KMS-11 (cell line): ENCODE measurements at regions not wholly inside any gene's neighbourhood (a gene's known extent, or its start where the extent isn't known, plus 50 kb on each side); places are given as distances from the start of the nearest gene placed in this dataset.
"Not testable (repeated sequence)": the region's sequence is repeated elsewhere in the genome, so short reads cannot be mapped to it uniquely, and the experiment has no call there.

Experiments used
- H2AFZ ChIP-seq: fragments of 200-600 bp; sonication (generic); 2 replicates; pipeline ENCODE4 v1.6.1; 2016; ENCODE audit warnings: antibody characterized with exemption, mixed run types, low read depth
- H3K27ac ChIP-seq: fragments of 200-600 bp; sonication (generic); 2 replicates; pipeline ENCODE4 v1.6.1; 2016; ENCODE audit warnings: mild to moderate bottlenecking, mixed run types
- H3K27me3 ChIP-seq: fragments of 200-600 bp; sonication (generic); 2 replicates; pipeline ENCODE4 v1.6.1; 2017; ENCODE audit warnings: mild to moderate bottlenecking, low read depth, mixed run types, moderate library complexity; ENCODE audit not compliant: insufficient read depth
- H3K36me3 ChIP-seq: fragments of 200-600 bp; sonication (generic); 2 replicates; pipeline ENCODE4 v1.6.1; 2017; ENCODE audit warnings: mild to moderate bottlenecking, mixed run types; ENCODE audit not compliant: insufficient read depth
- H3K4me1 ChIP-seq: fragments of 200-600 bp; sonication (generic); 2 replicates; pipeline ENCODE4 v1.6.1; 2016; ENCODE audit warnings: mild to moderate bottlenecking, low read depth, mixed run types; ENCODE audit not compliant: poor library complexity, severe bottlenecking
- H3K4me2 ChIP-seq: fragments of 200-600 bp; sonication (generic); 2 replicates; pipeline ENCODE4 v1.7.0; 2016; ENCODE audit warnings: mild to moderate bottlenecking, mixed run types
- H3K4me3 ChIP-seq: fragments of 200-600 bp; sonication (generic); IDR thresholded peaks from 2 replicates; pipeline ENCODE4 v1.6.1; 2017; ENCODE audit warnings: low read depth, low read length, mixed read lengths; ENCODE audit not compliant: insufficient read depth
- H3K79me2 ChIP-seq: fragments of 200-600 bp; sonication (generic); 2 replicates; pipeline ENCODE4 v1.6.1; 2016; ENCODE audit warnings: low read depth, mixed run types; ENCODE audit not compliant: insufficient read depth
- H3K9ac ChIP-seq: fragments of 200-600 bp; sonication (generic); 2 replicates; pipeline ENCODE4 v1.6.1; 2016; ENCODE audit warnings: mild to moderate bottlenecking, mixed run types
- H4K20me1 ChIP-seq: fragments of 200-600 bp; sonication (generic); 2 replicates; pipeline ENCODE4 v1.6.1; 2016; ENCODE audit warnings: mild to moderate bottlenecking, mixed run types; ENCODE audit not compliant: insufficient read depth
- CTCF ChIP-seq: fragments of 200-600 bp; sonication (generic); conservative IDR thresholded peaks from 2 replicates; pipeline ENCODE4 v1.6.1; 2017; ENCODE audit warnings: low read depth, mild to moderate bottlenecking, antibody characterized with exemption, low read length, moderate library complexity, mixed read lengths

DNA sequence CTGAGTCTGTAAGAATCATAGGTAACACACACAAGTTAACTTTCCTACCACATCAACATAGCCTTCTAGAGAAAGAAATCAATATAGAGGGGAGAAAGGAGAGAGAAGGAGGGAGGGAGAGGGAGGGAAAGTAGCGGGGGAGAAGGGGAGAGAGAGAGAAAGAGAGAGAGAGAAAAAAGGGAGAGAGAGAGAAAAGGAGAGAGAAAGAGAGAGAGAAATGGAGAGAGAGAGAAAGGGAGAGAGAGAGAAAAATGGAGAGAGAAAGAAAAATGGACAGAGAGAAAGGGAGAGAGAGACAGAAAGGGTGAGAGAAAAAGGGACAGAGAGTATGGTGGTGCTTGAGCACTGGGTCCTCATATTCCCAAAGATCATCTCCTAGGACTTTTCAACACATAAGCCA lies 591.7 kb downstream of the ZEB2 start:
- H3K27me3 ChIP-seq, result no peaks in the 10 kb centered on the region
- TF ChIP-seq CTCF, result no peak
- H3K4me2 ChIP-seq, result no peak overlapping the region
- no peaks in the 10 kb centered on the region for H3K4me1 ChIP-seq
- no peak overlapping the region for H3K27ac ChIP-seq
- H3K4me3 ChIP-seq, result no peak overlapping the region
- no peaks in the 10 kb centered on the region for H3K79me2 ChIP-seq
- no peaks in the 10 kb centered on the region for H4K20me1 ChIP-seq
- no peaks in the 10 kb centered on the region for H3K36me3 ChIP-seq
- no peak overlapping the region for H3K9ac ChIP-seq
- H2AFZ ChIP-seq, result no peak overlapping the region

DNA sequence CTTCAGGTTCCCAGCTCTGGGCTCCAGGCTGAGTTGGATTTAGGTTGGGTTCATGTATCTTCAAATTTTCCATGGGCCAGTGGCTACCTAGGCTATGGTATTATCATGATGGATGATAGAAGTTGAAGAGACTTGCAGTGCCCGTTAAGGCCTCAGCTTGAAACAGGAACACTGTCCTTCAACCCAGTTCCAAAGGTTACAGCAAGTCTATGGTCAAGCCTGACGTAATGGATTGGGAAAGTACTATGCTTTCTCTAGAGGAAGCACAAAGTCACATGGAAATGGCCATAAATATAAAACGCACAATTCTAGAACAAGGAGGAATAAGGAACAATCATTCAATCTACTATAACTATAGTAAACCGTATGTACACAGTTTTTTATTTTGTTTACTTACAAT lies 593.2 kb downstream of the ZEB2 start:
- H3K27me3 ChIP-seq, result no peaks in the 10 kb centered on the region
- no peak overlapping the region for H3K9ac ChIP-seq
- H3K4me2 ChIP-seq, result no peak overlapping the region
- no peaks in the 10 kb centered on the region for H3K4me1 ChIP-seq
- H3K79me2 ChIP-seq, result no peaks in the 10 kb centered on the region
- no peaks in the 10 kb centered on the region for H4K20me1 ChIP-seq
- no peak overlapping the region for H3K4me3 ChIP-seq
- H2AFZ ChIP-seq, result no peak overlapping the region
- no peak overlapping the region for H3K27ac ChIP-seq
- TF ChIP-seq CTCF, result no peak
- no peaks in the 10 kb centered on the region for H3K36me3 ChIP-seq

DNA sequence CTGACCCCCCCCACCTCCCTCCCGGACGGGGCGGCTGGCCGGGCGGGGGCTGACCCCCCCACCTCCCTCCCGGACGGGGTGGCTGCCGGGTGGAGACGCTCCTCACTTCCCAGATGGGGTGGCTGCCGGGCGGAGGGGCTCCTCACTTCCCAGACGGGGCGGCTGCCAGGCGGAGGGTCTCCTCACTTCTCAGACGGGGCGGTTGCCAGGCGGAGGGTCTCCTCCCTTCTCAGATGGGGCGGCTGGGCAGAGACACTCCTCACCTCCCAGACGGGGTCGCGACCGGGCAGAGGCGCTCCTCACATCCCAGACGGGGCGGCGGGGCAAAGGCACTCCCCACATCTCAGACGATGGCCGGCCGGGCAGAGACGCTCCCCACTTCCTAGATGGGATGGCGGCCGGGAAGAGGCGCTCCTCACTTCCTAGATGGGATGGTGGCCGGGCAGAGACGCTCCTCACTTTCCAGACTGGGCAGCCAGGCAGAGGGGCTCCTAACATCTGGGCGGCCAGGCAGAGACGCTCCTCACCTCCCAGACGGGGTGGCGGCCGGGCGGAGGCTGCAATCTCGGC lies 597.6 kb downstream of the ZEB2 start:
- not testable (repeated sequence) for H4K20me1 ChIP-seq, H3K27ac ChIP-seq, H3K4me2 ChIP-seq, H2AFZ ChIP-seq, H3K9ac ChIP-seq, H3K27me3 ChIP-seq, H3K4me3 ChIP-seq, H3K4me1 ChIP-seq, H3K36me3 ChIP-seq, H3K79me2 ChIP-seq

- H3K4me3 ChIP-seq, result no peak overlapping the region
- no peak overlapping the region for H3K9ac ChIP-seq
- H3K4me2 ChIP-seq, result no peak overlapping the region
- no peak overlapping the region for H2AFZ ChIP-seq
- H3K36me3 ChIP-seq, result no peaks in the 10 kb centered on the region
- no peak for TF ChIP-seq CTCF
- no peaks in the 10 kb centered on the region for H3K4me1 ChIP-seq
- H3K27me3 ChIP-seq, result no peaks in the 10 kb centered on the region
- H3K27ac ChIP-seq, result no peak overlapping the region
- H4K20me1 ChIP-seq, result no peaks in the 10 kb centered on the region
- H3K79me2 ChIP-seq, result no peaks in the 10 kb centered on the region
These were observed 601.4 kb downstream of the ZEB2 start for GRCh38 chr2:143918465-143918989.

- Histone ChIP-seq H3K27ac (no peak overlapping the region), H3K4me1 (no peaks in the 10 kb centered on the region), H3K4me3 (no peak overlapping the region), H3K27me3 (no peaks in the 10 kb centered on the region), H4K20me1 (no peaks in the 10 kb centered on the region), H3K4me2 (no peak overlapping the region), H3K36me3 (no peaks in the 10 kb centered on the region), H2AFZ (no peak overlapping the region), H3K9ac (no peak overlapping the region), H3K79me2 (no peaks in the 10 kb centered on the region)
- no peak for TF ChIP-seq CTCF
These were observed 603.1 kb downstream of the ZEB2 start for GRCh38 chr2:143916781-143917180.
